Keratinocyte (primary cell): ENCODE measurements at regions not wholly inside any gene's neighbourhood (a gene's known extent, or its start where the extent isn't known, plus 50 kb on each side); places are given as distances from the start of the nearest gene placed in this dataset.

Source experiments
- DNase-seq: peaks from one replicate; pipeline ENCODE4 v3.0.0-alpha.2; 2011; ENCODE audit warnings: low read depth, missing footprints, low spot score
- FAIRE-seq: peaks from 2 replicates; lab custom pipeline; 2011; peaks lifted over from hg19 to GRCh38; lab: Jason Lieb, UNC
- H2AFZ ChIP-seq: 2 replicates; pipeline ENCODE4 v1.6.0; 2012; ENCODE audit warnings: low read length, control low read depth, inconsistent platforms; ENCODE audit not compliant: control insufficient read depth
- H3K27ac ChIP-seq: 2 replicates; pipeline ENCODE4 v1.5.1; 2011; ENCODE audit warnings: low read length; ENCODE audit not compliant: control insufficient read depth, insufficient read depth
- H3K27me3 ChIP-seq: 3 replicates; pipeline ENCODE4 v1.6.0; 2011; ENCODE audit warnings: low read length; ENCODE audit not compliant: control insufficient read depth, insufficient read depth; ENCODE audit errors: extremely low read depth
- H3K36me3 ChIP-seq, 2 experiments: 2 replicates in 1 of 2; 3 replicates in 1 of 2; pipeline ENCODE4 v1.5.1; 2011; ENCODE audit warnings: low read length in 2 of 2, mild to moderate bottlenecking in 1 of 2; ENCODE audit not compliant: control insufficient read depth in 2 of 2, insufficient read depth in 2 of 2; ENCODE audit errors: extremely low read depth in 1 of 2
- H3K4me1 ChIP-seq: 3 replicates; pipeline ENCODE4 v1.5.1; 2011; ENCODE audit warnings: low read length; ENCODE audit not compliant: control insufficient read depth, insufficient read depth; ENCODE audit errors: extremely low read depth
- H3K4me2 ChIP-seq: 3 replicates; pipeline ENCODE4 v1.6.0; 2011; ENCODE audit warnings: low read depth, low read length; ENCODE audit not compliant: control insufficient read depth, insufficient read depth; ENCODE audit errors: extremely low read depth
- H3K4me3 ChIP-seq, 3 experiments: fragments of 200-600 bp in 1 of 3; sonication (generic) in 1 of 3; 2 replicates in 2 of 3; 3 replicates in 1 of 3; pipeline ENCODE4 v1.5.1; 2011 to 2016; ENCODE audit warnings: low read length in 3 of 3, mild to moderate bottlenecking in 3 of 3, control low read depth in 2 of 3, inconsistent platforms in 1 of 3, low read depth in 1 of 3, mixed read lengths in 1 of 3, mixed run types in 1 of 3, moderate library complexity in 1 of 3; ENCODE audit not compliant: control insufficient read depth in 2 of 3, insufficient read depth in 2 of 3; ENCODE audit errors: extremely low read depth in 1 of 3
- H3K79me2 ChIP-seq: 2 replicates; pipeline ENCODE4 v1.6.0; 2012; ENCODE audit warnings: low read length; ENCODE audit not compliant: control insufficient read depth, insufficient read depth
- H3K9ac ChIP-seq: 3 replicates; pipeline ENCODE4 v1.6.0; 2011; ENCODE audit warnings: low read length; ENCODE audit not compliant: control insufficient read depth, insufficient read depth; ENCODE audit errors: extremely low read depth
- H3K9me1 ChIP-seq: 3 replicates; pipeline ENCODE4 v1.6.0; 2011; ENCODE audit warnings: low read length; ENCODE audit not compliant: control insufficient read depth, insufficient read depth; ENCODE audit errors: extremely low read depth
- H3K9me3 ChIP-seq: 2 replicates; pipeline ENCODE4 v1.5.1; 2012; ENCODE audit warnings: low read depth, low read length; ENCODE audit not compliant: control insufficient read depth
- H4K20me1 ChIP-seq: 3 replicates; pipeline ENCODE4 v1.6.0; 2011; ENCODE audit warnings: low read length; ENCODE audit not compliant: control insufficient read depth, insufficient read depth; ENCODE audit errors: extremely low read depth
- EZH2 ChIP-seq: IDR thresholded peaks from one replicate; pipeline ENCODE4 v1.6.1; 2012; ENCODE audit warnings: inconsistent platforms, mild to moderate bottlenecking, low read length, moderate library complexity
- dilution Hi-C: fragments of 300-500 bp; cut with MboI; formaldehyde crosslinking; loops from one replicate; pipeline ENCODE4 v1.7.0; 2020; ENCODE audit warnings: low sequenced_read_pairs; ENCODE audit not compliant: extremely low pct_ligation_motif_present
- TF ChIP-seq, protein P1 (sequence below), 3 experiments: IDR thresholded peaks in 1 of 3; conservative IDR thresholded peaks in 1 of 3; optimal IDR thresholded peaks in 1 of 3; 2 replicates in 2 of 3; 3 replicates in 1 of 3; pipeline versions ENCODE3 to v1.5.1; 2011; ENCODE audit warnings: low read length in 3 of 3, mild to moderate bottlenecking in 3 of 3, moderate library complexity in 2 of 3, control low read depth in 1 of 3, inconsistent platforms in 1 of 3; ENCODE audit not compliant: insufficient read depth in 2 of 3; ENCODE audit errors: extremely low read depth in 1 of 3

DNA sequence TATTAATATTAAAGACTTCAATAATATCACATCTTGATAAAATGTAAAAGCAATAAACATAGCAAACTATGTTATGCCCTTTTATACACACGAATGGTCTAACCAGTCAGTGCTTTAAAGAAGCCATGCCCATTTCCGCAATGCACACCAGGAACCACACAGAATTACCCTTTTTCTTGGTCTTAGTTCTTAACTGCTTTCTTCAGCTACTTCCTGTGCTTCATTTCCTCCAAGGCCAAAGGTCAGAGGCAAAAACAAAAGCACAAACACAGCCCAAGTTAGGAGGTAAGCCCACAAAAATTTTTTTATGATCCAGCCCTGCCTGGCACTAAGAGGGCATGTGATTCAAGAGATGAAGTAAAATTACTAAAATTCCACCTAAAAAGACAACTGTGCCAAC lies 267.2 kb downstream of the FBXO15 start:
- H4K20me1 ChIP-seq, result no peaks in the 10 kb centered on the region
- no peaks in the 10 kb centered on the region for H3K9me1 ChIP-seq
- H2AFZ ChIP-seq, result no peak overlapping the region
- H3K4me1 ChIP-seq, result no peaks in the 10 kb centered on the region
- H3K36me3 ChIP-seq, result no peaks in the 10 kb centered on the region
- no peaks in the 10 kb centered on the region for H3K9me3 ChIP-seq
- no peaks in the 10 kb centered on the region for H3K79me2 ChIP-seq
- H3K27ac ChIP-seq, result no peak overlapping the region
- H3K9ac ChIP-seq, result no peak overlapping the region
- no peak for TF ChIP-seq EZH2
- TF ChIP-seq, protein P1, sequence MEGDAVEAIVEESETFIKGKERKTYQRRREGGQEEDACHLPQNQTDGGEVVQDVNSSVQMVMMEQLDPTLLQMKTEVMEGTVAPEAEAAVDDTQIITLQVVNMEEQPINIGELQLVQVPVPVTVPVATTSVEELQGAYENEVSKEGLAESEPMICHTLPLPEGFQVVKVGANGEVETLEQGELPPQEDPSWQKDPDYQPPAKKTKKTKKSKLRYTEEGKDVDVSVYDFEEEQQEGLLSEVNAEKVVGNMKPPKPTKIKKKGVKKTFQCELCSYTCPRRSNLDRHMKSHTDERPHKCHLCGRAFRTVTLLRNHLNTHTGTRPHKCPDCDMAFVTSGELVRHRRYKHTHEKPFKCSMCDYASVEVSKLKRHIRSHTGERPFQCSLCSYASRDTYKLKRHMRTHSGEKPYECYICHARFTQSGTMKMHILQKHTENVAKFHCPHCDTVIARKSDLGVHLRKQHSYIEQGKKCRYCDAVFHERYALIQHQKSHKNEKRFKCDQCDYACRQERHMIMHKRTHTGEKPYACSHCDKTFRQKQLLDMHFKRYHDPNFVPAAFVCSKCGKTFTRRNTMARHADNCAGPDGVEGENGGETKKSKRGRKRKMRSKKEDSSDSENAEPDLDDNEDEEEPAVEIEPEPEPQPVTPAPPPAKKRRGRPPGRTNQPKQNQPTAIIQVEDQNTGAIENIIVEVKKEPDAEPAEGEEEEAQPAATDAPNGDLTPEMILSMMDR (optimal IDR thresholded peaks at IDR 0.05 in 1 of 3, IDR thresholded peaks at IDR 0.05 in 1 of 3, conservative IDR thresholded peaks at IDR 0.05 in 1 of 3; ENCODE audit: extremely low read depth in 1 of 3, insufficient read depth in 2 of 3, low read length in 3 of 3), result no peak
- H3K4me3 ChIP-seq, result no peak overlapping the region
- dilution Hi-C loops, result no loop called here
- FAIRE-seq, result no peak
- no peak for DNase-seq
- H3K4me2 ChIP-seq, result no peak overlapping the region
- no peaks in the 10 kb centered on the region for H3K27me3 ChIP-seq

DNA sequence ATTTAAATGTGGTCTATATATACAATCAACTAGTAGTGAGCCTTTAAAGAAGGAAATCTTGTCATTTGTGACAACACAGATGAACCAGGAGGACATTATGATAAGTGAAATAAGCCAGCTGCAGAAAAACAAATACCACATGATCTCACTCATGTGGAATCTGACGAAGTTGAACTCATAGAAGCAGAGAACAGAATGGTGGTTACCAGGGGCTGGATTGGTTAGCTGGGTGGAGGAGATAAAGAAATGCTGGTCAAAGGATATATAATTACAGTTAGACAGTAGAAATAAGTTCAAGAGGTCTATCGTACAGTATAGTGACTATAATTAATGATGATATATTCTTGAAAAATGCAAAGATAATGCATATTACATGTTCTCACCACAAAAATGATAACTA lies 267.9 kb downstream of the FBXO15 start:
- no peak overlapping the region for H3K27ac ChIP-seq
- TF ChIP-seq, protein P1 (optimal IDR thresholded peaks at IDR 0.05 in 1 of 3, IDR thresholded peaks at IDR 0.05 in 1 of 3, conservative IDR thresholded peaks at IDR 0.05 in 1 of 3; ENCODE audit: extremely low read depth in 1 of 3, insufficient read depth in 2 of 3, low read length in 3 of 3), result no peak
- TF ChIP-seq EZH2, result no peak
- H3K4me3 ChIP-seq, result no peak overlapping the region
- no peaks in the 10 kb centered on the region for H3K4me1 ChIP-seq
- dilution Hi-C loops, result no loop called here
- DNase-seq (no peak), FAIRE-seq (no peak)
- no peaks in the 10 kb centered on the region for H3K9me3 ChIP-seq
- H3K79me2 ChIP-seq, result no peaks in the 10 kb centered on the region
- no peak overlapping the region for H3K4me2 ChIP-seq
- no peaks in the 10 kb centered on the region for H3K27me3 ChIP-seq
- no peaks in the 10 kb centered on the region for H3K9me1 ChIP-seq
- no peak overlapping the region for H2AFZ ChIP-seq
- H4K20me1 ChIP-seq, result no peaks in the 10 kb centered on the region
- H3K36me3 ChIP-seq, result no peaks in the 10 kb centered on the region
- H3K9ac ChIP-seq, result no peak overlapping the region
